C4-2B (cell line): ENCODE measurements at regions not wholly inside any gene's neighbourhood (a gene's known extent, or its start where the extent isn't known, plus 50 kb on each side); places are given as distances from the start of the nearest gene placed in this dataset.
A peak's percentile ranks its signal among the peaks of the same experiment; 100 is the strongest.

Experiments
- H3K27ac ChIP-seq: fragments of 450-650 bp; 2 replicates; pipeline ENCODE4 v1.5.1; 2017
- CTCF ChIP-seq: fragments of 450-650 bp; conservative IDR thresholded peaks from 2 replicates; pipeline ENCODE4 v1.5.1; 2017; ENCODE audit warnings: mild to moderate bottlenecking
- ZFX ChIP-seq: fragments of 450-650 bp; IDR thresholded peaks from 2 replicates; pipeline ENCODE4 v1.6.1; 2017

DNA sequence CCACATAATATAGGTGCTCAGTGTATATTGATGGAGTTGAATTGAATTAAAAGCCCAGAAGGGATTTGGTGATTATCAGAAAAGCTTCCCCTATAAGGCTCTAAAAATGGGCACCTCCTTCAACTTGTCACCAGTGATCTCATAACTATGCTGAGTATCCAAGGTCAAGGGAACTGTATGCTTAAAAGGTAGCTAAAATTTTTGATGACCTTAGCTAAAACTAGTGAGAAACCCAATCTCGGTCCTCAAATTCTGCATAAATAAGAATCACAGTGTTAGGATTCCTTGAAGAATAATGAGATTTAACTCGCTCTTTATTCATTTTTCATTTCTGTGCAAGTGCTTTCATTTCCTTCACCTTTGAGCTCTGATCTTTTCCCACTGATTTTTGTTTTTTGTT, 87.7 kb upstream of the AP1S2 start:
- TF ChIP-seq ZFX = no peak
- no peak for TF ChIP-seq CTCF

DNA sequence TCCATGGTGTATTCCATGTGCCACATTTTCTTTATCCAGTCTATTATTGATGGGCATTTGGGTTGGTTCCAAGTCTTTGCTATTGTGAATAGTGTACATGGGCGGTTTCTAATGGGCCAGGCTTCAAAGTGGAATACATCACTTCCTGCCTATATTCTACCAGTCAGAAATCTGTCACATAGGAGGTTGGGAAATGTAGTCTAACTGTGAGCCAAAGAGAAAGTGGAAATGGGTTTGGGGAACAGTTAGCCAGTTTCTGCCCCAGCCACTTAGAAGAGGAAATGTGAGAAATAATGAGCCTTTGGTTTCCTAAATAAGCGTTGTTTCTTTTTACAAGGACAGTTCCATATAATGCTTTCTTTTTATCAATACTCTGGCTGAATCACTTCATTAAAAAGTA, 85.1 kb upstream of the AP1S2 start:
- no peak overlapping the region for H3K27ac ChIP-seq
- no peak for TF ChIP-seq ZFX
- no peak for TF ChIP-seq CTCF

More for the DNA sequence above, 87.7 kb upstream of the AP1S2 start:
- no peak overlapping the region for H3K27ac ChIP-seq

DNA sequence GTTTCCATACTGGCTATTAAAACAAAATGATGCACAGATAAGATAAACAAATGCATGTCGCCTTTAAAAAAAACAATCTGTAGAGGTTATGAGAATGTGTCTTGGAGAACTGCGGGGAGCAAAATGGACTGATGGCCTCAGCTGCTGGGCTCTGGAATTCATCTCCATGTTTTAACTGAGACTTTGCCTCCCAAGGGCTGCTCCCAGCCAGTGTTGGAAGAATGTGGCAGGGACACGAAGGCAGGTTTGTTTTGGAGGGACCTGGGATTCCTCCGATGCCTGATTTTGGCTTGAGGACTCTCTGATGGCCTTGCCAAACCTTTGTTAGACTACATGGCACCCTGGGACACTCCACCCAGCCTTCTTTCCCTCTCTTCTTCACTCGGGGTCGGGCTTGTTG, 83.5 kb upstream of the AP1S2 start:
- no peak for TF ChIP-seq CTCF
- TF ChIP-seq ZFX = no peak

DNA sequence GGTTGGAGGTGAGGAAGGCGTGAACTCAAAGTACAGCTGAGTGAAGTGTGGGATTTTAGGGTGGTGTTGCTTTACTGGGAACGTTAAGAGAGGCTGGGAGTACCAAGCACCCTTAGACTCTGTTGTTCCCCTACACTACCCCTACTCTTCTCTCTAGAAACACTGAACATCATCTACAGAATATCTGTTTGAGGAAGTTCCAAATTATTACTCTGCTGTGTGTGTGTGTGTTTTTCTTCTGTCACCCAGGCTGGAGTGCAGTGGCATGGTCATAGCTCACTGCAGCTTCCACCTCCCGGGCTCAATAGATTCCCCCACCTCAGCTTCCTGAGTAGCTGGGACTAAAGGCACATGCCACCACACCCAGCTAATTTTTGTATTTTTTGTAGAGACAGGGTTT, 76.7 kb upstream of the AP1S2 start:
- TF ChIP-seq ZFX = no peak
- no peak for TF ChIP-seq CTCF
- no peak overlapping the region for H3K27ac ChIP-seq

More for the DNA sequence above, 83.5 kb upstream of the AP1S2 start:
- H3K27ac ChIP-seq = no peak overlapping the region

DNA sequence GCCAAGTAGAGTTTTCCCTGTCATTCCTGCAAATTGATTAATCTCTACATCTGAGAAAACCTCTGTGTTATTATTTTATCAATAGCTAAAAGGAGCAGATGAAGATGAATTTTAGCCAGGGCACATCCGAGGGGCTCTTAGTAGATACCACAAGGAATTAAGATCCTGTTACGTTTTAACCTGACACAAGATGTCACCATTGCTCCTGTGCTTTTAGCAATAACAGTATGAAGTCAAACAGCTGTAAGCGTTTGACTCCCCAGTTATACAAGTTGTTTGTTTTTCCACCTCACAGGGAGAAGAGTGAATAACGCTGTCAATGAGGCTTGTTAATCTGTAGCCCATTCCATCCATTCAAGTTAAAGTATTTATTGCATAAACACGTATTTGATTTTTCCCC, 76.0 kb upstream of the AP1S2 start:
- TF ChIP-seq ZFX (no peak), CTCF (peak; percentile 47)
- H3K27ac ChIP-seq = no peak overlapping the region

- TF ChIP-seq CTCF (no peak), ZFX (no peak)
- no peak overlapping the region for H3K27ac ChIP-seq
Observed at GRCh38 chrX:15929194-15929593, 74.6 kb upstream of the AP1S2 start.

DNA sequence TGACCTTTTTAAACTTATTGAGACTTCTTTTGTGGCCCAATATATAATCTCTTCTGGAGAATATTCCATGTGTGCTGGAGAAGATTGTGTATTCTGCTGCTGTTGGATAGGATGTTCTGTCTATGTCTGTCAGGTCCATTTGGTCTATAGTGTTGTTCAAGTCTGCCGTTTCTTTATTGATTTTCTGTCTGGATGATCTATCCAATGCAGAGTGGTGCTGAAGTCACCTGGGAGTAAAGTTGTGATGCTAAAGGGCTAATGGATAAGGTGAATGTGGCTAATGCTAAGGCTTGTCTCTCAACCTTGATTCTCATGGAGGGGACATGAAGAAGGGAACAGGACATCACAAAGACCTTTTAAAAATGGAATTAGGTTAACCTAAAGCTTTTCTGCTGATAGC, 72.0 kb upstream of the AP1S2 start:
- TF ChIP-seq CTCF (no peak), ZFX (no peak)
- no peak overlapping the region for H3K27ac ChIP-seq
